ENCODE measurements at regions not wholly inside any gene's neighbourhood (a gene's known extent, or its start where the extent isn't known, plus 50 kb on each side); places are given as distances from the start of the nearest gene placed in this dataset.

DNA sequence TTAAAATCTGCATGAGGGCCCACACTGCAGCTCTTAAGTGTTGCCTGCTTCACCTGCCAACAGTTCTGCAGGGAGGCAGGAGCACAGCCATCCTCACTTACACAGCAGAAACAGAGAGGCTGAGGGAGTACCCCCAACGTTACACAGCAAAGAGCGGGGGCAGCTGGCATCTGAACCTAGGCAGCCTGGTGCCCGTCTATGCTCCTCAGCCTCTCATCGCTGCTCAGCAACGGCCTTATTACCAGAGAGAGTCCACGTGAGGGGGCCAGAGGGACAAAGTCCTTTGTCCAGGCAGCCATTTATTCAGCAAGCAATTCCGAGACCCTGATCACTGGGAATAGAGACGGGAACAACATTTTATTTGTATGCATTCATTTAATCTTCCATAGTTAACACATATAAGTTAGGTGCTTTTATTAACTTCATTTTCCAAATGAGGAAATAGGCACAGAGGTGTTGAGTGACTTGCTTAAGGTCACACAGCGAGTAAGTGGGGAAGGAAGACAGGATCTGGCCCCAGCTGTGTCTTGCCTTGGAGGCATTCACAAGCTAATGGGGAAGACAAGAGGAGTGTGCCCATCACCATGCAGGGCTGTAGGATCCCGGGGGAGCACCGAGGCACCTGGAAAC, 52.2 kb upstream of the SORCS2 start:
- peaks cover 3 to 8% (median 5%) of the 10 kb centered on the region in 3 donors for H3K27me3 Mint-ChIP-seq (ENCODE audit: low read depth in 3 of 3)
- H3K36me3 Mint-ChIP-seq, result no peaks in the 10 kb centered on the region
- Histone ChIP-seq H4K20me1 (ENCODE audit: insufficient read depth, low read length) (no peaks in the 10 kb centered on the region), H3K4me2 (replicated peaks; ENCODE audit: extremely low read depth, low read length, poor library complexity, severe bottlenecking) (no peak overlapping the region), H3K4me3 (replicated peaks in 1 of 3; ENCODE audit: low read depth in 2 of 3, low read length in 3 of 3) (no peak overlapping the region), H3K9ac (ENCODE audit: insufficient read depth, low read length, poor library complexity, severe bottlenecking) (no peak overlapping the region), H3K79me2 (ENCODE audit: insufficient read depth, low read length) (no peaks in the 10 kb centered on the region), H3K4me1 (ENCODE audit: control insufficient read depth in 1 of 2, insufficient read depth in 2 of 2, low read length in 2 of 2) (no peaks in the 10 kb centered on the region), H3K36me3 (replicated peaks in 1 of 2; ENCODE audit: control insufficient read depth in 1 of 2, insufficient read depth in 2 of 2, low read length in 2 of 2) (no peaks in the 10 kb centered on the region), H3K27ac (ENCODE audit: low read depth in 1 of 2, low read length in 2 of 2) (no peak overlapping the region), H2AFZ (ENCODE audit: insufficient read depth, low read depth, low read length, poor library complexity, severe bottlenecking) (no peak overlapping the region), H3K9me3 (replicated peaks in 1 of 2; ENCODE audit: control insufficient read depth in 1 of 2, insufficient read depth in 1 of 2, low read length in 2 of 2) (no peaks in the 10 kb centered on the region), H3K27me3 (ENCODE audit: control insufficient read depth in 2 of 2, insufficient read depth in 2 of 2, low read length in 2 of 2) (no peaks in the 10 kb centered on the region)
- WGBS (ENCODE audit: insufficient coverage), result 88% methylated on average over 8 of the region's 11 CpGs
- intact Hi-C loops (cut with micrococcal nuclease), result no loop called here
- H3K9me3 Mint-ChIP-seq, result peaks cover 0 to 3% (median 0%) of the 10 kb centered on the region in 7 donors
- peak overlapping the region in 1 of 7 donors; percentile 54 for H3K27ac Mint-ChIP-seq
- no peak for DNase-seq
- no peaks in the 10 kb centered on the region for H3K4me1 Mint-ChIP-seq
- TF ChIP-seq, protein P1, sequence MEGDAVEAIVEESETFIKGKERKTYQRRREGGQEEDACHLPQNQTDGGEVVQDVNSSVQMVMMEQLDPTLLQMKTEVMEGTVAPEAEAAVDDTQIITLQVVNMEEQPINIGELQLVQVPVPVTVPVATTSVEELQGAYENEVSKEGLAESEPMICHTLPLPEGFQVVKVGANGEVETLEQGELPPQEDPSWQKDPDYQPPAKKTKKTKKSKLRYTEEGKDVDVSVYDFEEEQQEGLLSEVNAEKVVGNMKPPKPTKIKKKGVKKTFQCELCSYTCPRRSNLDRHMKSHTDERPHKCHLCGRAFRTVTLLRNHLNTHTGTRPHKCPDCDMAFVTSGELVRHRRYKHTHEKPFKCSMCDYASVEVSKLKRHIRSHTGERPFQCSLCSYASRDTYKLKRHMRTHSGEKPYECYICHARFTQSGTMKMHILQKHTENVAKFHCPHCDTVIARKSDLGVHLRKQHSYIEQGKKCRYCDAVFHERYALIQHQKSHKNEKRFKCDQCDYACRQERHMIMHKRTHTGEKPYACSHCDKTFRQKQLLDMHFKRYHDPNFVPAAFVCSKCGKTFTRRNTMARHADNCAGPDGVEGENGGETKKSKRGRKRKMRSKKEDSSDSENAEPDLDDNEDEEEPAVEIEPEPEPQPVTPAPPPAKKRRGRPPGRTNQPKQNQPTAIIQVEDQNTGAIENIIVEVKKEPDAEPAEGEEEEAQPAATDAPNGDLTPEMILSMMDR (IDR thresholded peaks at IDR 0.05), result no peak
- no peak overlapping the region for H3K4me3 Mint-ChIP-seq

DNA sequence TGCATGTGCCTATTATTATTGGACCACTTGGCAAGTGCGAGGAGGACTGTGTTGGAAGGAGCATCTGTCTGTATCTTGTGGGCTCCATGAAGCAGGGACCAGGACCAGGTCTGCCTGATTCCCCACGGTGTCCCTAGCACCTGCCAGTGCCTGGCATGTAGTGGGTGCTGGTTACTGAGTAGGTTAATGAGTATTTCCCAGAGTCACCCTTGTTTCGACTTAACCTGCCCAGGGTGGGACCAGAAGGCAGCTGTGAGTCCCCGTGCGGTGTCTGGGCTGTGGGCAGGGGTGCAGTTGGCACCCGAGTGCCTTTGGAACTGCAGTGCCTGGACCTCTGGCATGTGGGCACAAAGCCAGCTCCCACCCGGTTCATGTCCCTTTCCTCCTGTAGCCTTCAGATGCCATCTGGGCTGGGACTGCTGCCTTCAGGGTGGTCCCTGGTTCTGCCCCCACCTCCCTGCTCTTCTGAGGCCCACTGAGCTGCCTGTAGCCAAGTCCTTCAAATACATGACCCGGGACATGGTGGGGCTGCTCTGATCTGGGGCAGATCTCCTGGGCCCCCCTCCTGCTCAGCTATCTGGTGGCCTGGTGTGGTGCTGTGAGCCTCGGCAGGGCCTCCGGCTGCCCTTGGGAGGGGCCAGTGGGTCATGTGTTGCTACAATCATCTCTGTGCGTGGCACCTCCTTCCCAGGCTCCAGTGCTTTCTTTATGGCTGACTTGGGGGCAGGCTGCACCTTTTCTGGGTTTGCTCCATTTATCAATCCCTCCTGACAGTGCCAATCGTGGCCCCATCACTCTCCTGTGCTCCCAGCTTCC, 53.0 kb upstream of the SORCS2 start:
- Histone ChIP-seq H2AFZ (ENCODE audit: insufficient read depth, low read depth, low read length, poor library complexity, severe bottlenecking) (no peak overlapping the region), H3K36me3 (replicated peaks in 1 of 2; ENCODE audit: control insufficient read depth in 1 of 2, insufficient read depth in 2 of 2, low read length in 2 of 2) (no peaks in the 10 kb centered on the region), H3K79me2 (ENCODE audit: insufficient read depth, low read length) (no peaks in the 10 kb centered on the region), H3K4me3 (replicated peaks in 1 of 3; ENCODE audit: low read depth in 2 of 3, low read length in 3 of 3) (no peak overlapping the region), H3K9me3 (replicated peaks in 1 of 2; ENCODE audit: control insufficient read depth in 1 of 2, insufficient read depth in 1 of 2, low read length in 2 of 2) (no peaks in the 10 kb centered on the region), H4K20me1 (ENCODE audit: insufficient read depth, low read length) (no peaks in the 10 kb centered on the region), H3K9ac (ENCODE audit: insufficient read depth, low read length, poor library complexity, severe bottlenecking) (no peak overlapping the region), H3K4me2 (replicated peaks; ENCODE audit: extremely low read depth, low read length, poor library complexity, severe bottlenecking) (no peak overlapping the region), H3K4me1 (ENCODE audit: control insufficient read depth in 1 of 2, insufficient read depth in 2 of 2, low read length in 2 of 2) (no peaks in the 10 kb centered on the region), H3K27me3 (ENCODE audit: control insufficient read depth in 2 of 2, insufficient read depth in 2 of 2, low read length in 2 of 2) (no peaks in the 10 kb centered on the region), H3K27ac (ENCODE audit: low read depth in 1 of 2, low read length in 2 of 2) (no peak overlapping the region)
- Mint-ChIP-seq H3K4me3 (no peak overlapping the region), H3K27ac (peak overlapping the region in 1 of 7 donors; percentile 54), H3K4me1 (no peaks in the 10 kb centered on the region), H3K9me3 (peaks cover 0 to 2% (median 0%) of the 10 kb centered on the region in 7 donors), H3K27me3 (ENCODE audit: low read depth in 3 of 3) (peaks cover 3 to 11% (median 9%) of the 10 kb centered on the region in 3 donors), H3K36me3 (no peaks in the 10 kb centered on the region)
- TF ChIP-seq, protein P1 (IDR thresholded peaks at IDR 0.05), result no peak
- intact Hi-C loops (cut with micrococcal nuclease), result no loop called here
- no peak for DNase-seq
- 83% methylated on average over 10 of the region's 12 CpGs for WGBS (ENCODE audit: insufficient coverage)
